ENCODE measurements at regions not wholly inside any gene's neighbourhood (a gene's known extent, or its start where the extent isn't known, plus 50 kb on each side); places are given as distances from the start of the nearest gene placed in this dataset.

DNA sequence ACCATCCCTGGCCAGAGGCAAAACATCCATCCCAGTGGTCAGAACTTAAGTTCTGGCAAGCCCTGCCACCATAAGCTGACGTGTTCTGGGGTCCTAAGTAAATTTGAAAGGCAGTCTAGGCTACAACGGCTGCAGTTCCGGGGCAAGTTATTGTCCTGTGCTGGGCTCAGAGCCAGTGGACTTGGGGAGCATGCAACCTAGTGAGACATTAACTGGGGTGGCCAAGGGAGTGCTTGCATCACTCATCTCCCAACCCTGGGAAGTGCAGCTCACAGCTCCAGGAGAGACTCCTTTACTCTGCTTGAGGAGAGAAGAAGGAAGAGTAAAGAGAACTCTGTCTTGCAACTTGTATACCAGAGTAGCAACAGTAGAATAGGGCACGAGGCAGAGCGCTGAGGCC, 425.4 kb upstream of the PITX2 start:
- WGBS (ENCODE audit: low lambda C conversion rate, missing lambda C conversion rate) = 97% methylated on average over 5 of the region's 5 CpGs
- no peak for DNase-seq (ENCODE audit: low spot score)
- H3K4me3 ChIP-seq = no peak overlapping the region
- no peak overlapping the region for H3K27ac ChIP-seq
- H3K4me2 ChIP-seq = no peak overlapping the region
- no peaks in the 10 kb centered on the region for H3K27me3 ChIP-seq
- H3K9me2 ChIP-seq (replicated peaks; ENCODE audit: insufficient read depth) = no peaks in the 10 kb centered on the region
- H2AFZ ChIP-seq = no peak overlapping the region
- no peaks in the 10 kb centered on the region for H4K20me1 ChIP-seq (ENCODE audit: insufficient read depth, poor library complexity, severe bottlenecking)
- peaks cover 5% of the 10 kb centered on the region for H3K4me1 ChIP-seq (ENCODE audit: insufficient read depth)
- no peaks in the 10 kb centered on the region for H3K36me3 ChIP-seq (replicated peaks; ENCODE audit: insufficient read depth, low read depth)
- no peaks in the 10 kb centered on the region for H3K79me2 ChIP-seq
- H3K9me3 ChIP-seq (ENCODE audit: low read depth) = no peaks in the 10 kb centered on the region
- no peak for TF ChIP-seq CTCF (IDR thresholded peaks at IDR 0.05; ENCODE audit: poor library complexity)
- no peak for TF ChIP-seq EZH2phosphoT487 (IDR thresholded peaks at IDR 0.05; ENCODE audit: low read depth, severe bottlenecking, unreplicated experiment)
- no peak for TF ChIP-seq EZH2 (IDR thresholded peaks at IDR 0.05; ENCODE audit: borderline replicate concordance)

- DNase-seq (ENCODE audit: low spot score) = no peak
- Histone ChIP-seq H3K9me3 (ENCODE audit: low read depth) (no peaks in the 10 kb centered on the region), H3K9me2 (replicated peaks; ENCODE audit: insufficient read depth) (no peaks in the 10 kb centered on the region), H3K4me3 (no peak overlapping the region), H3K79me2 (no peaks in the 10 kb centered on the region), H3K4me2 (no peak overlapping the region), H3K4me1 (ENCODE audit: insufficient read depth) (no peaks in the 10 kb centered on the region), H2AFZ (no peak overlapping the region), H3K27ac (no peak overlapping the region), H3K27me3 (no peaks in the 10 kb centered on the region), H4K20me1 (ENCODE audit: insufficient read depth, poor library complexity, severe bottlenecking) (no peaks in the 10 kb centered on the region), H3K36me3 (replicated peaks; ENCODE audit: insufficient read depth, low read depth) (no peaks in the 10 kb centered on the region)
- no peak for TF ChIP-seq EZH2 (IDR thresholded peaks at IDR 0.05; ENCODE audit: borderline replicate concordance)
- no peak for TF ChIP-seq EZH2phosphoT487 (IDR thresholded peaks at IDR 0.05; ENCODE audit: low read depth, severe bottlenecking, unreplicated experiment)
- TF ChIP-seq CTCF (IDR thresholded peaks at IDR 0.05; ENCODE audit: poor library complexity) = no peak
- 80% methylated on average over 4 of the region's 4 CpGs for WGBS (ENCODE audit: low lambda C conversion rate, missing lambda C conversion rate)
These were observed 441.6 kb upstream of the PITX2 start for GRCh38 chr4:111064342-111064993.

- H4K20me1 ChIP-seq (ENCODE audit: insufficient read depth, poor library complexity, severe bottlenecking) = no peaks in the 10 kb centered on the region
- no peak for DNase-seq (ENCODE audit: low spot score)
- H3K4me1 ChIP-seq (ENCODE audit: insufficient read depth) = no peaks in the 10 kb centered on the region
- H3K4me3 ChIP-seq = no peak overlapping the region
- no peak for TF ChIP-seq CTCF (IDR thresholded peaks at IDR 0.05; ENCODE audit: poor library complexity)
- TF ChIP-seq EZH2 (IDR thresholded peaks at IDR 0.05; ENCODE audit: borderline replicate concordance) = no peak
- no peak for TF ChIP-seq EZH2phosphoT487 (IDR thresholded peaks at IDR 0.05; ENCODE audit: low read depth, severe bottlenecking, unreplicated experiment)
- no peak overlapping the region for H3K27ac ChIP-seq
- WGBS (ENCODE audit: low lambda C conversion rate, missing lambda C conversion rate) = 98% methylated on average over 2 of the region's 2 CpGs
- no peaks in the 10 kb centered on the region for H3K9me2 ChIP-seq (replicated peaks; ENCODE audit: insufficient read depth)
- H3K9me3 ChIP-seq (ENCODE audit: low read depth) = no peaks in the 10 kb centered on the region
- no peak overlapping the region for H2AFZ ChIP-seq
- no peaks in the 10 kb centered on the region for H3K79me2 ChIP-seq
- H3K36me3 ChIP-seq (replicated peaks; ENCODE audit: insufficient read depth, low read depth) = no peaks in the 10 kb centered on the region
- H3K27me3 ChIP-seq = no peaks in the 10 kb centered on the region
- no peak overlapping the region for H3K4me2 ChIP-seq
These were observed 443.1 kb upstream of the PITX2 start for GRCh38 chr4:111066001-111066400.

GRCh38 chr4:111066447-111066846, 443.6 kb upstream of the PITX2 start:
- DNase-seq (ENCODE audit: low spot score) = no peak
- no peak overlapping the region for H3K4me3 ChIP-seq
- H3K4me2 ChIP-seq = no peak overlapping the region
- H3K79me2 ChIP-seq = no peaks in the 10 kb centered on the region
- no peaks in the 10 kb centered on the region for H4K20me1 ChIP-seq (ENCODE audit: insufficient read depth, poor library complexity, severe bottlenecking)
- H3K9me2 ChIP-seq (replicated peaks; ENCODE audit: insufficient read depth) = no peaks in the 10 kb centered on the region
- H3K9me3 ChIP-seq (ENCODE audit: low read depth) = no peaks in the 10 kb centered on the region
- H2AFZ ChIP-seq = no peak overlapping the region
- H3K27ac ChIP-seq = no peak overlapping the region
- TF ChIP-seq EZH2 (IDR thresholded peaks at IDR 0.05; ENCODE audit: borderline replicate concordance) (no peak), EZH2phosphoT487 (IDR thresholded peaks at IDR 0.05; ENCODE audit: low read depth, severe bottlenecking, unreplicated experiment) (no peak), CTCF (IDR thresholded peaks at IDR 0.05; ENCODE audit: poor library complexity) (no peak)
- H3K36me3 ChIP-seq (replicated peaks; ENCODE audit: insufficient read depth, low read depth) = no peaks in the 10 kb centered on the region
- H3K4me1 ChIP-seq (ENCODE audit: insufficient read depth) = no peaks in the 10 kb centered on the region
- no peaks in the 10 kb centered on the region for H3K27me3 ChIP-seq
